Embryonic facial prominence (tissue), 1 donor: ENCODE measurements at regions not wholly inside any gene's neighbourhood (a gene's known extent, or its start where the extent isn't known, plus 50 kb on each side); places are given as distances from the start of the nearest gene placed in this dataset.

Experiments used
- DNase-seq: peaks from one replicate; pipeline ENCODE4 v3.0.0-alpha.2; 2016; ENCODE audit errors: extremely low spot score

DNA sequence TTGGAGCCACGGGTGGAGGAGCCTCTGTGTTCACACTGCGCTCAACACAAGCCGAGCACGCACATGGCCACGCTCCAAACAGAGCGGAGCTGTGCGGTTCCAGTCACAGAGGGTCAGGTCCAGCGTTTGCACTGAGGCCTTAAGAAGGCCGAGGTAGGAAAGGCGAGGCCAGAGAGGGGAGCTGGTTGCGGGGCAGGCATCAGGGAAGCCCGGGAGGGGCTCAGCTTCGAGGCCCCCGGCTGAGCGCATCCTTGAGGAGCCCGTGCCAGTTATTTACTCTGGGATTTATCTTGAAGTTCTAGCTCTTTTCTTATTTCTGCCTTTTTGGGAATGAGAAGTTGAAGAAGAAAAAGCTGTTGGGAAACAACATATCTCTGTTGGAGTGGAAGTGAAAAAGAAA is 140.8 kb downstream of the IRX1 start:
- no peak for DNase-seq

- no peak for DNase-seq
Measured at GRCh38 chr5:3736926-3737325, 141.3 kb downstream of the IRX1 start.

DNA sequence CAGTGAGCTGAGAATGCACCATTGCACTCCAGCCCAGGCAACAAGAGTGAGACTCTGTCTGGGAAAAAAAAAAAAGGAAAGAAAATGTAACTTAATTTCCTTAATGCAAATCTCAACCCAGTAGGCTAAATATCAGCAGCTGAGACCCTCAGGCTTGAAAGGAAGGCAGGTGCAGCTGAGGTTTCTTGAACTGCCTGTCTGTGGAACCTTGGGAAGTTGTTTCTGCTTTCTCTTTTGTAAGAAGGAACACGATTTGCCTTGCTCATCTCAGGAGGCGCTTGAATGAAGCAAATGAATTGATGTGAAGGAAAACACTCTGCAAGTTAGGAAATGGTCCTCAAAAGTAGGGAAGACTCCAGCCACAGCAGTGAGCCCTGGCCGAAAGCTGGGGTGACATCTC is 143.3 kb downstream of the IRX1 start:
- DNase-seq = no peak

- DNase-seq = peak; percentile 12
Measured at GRCh38 chr5:3740546-3741373, 145.1 kb downstream of the IRX1 start.

DNA sequence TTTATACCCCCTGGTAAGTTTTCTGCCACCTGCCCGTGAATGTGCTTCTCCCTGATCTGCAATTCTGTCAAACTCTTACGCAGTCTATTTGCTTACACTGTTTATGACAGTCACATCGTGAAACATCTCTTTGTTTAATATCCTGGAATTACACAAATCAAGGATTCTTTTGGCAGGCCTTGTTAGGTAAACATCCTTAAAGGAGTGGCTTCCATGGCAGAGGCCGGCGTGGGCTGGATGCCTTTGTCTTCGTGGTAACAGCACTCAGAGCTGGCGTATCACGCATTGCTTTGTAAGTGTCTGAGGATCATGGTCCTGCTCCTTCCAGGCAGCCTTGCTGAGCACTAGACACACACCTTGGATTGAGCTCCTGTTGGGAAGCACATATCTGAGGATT is 145.7 kb downstream of the IRX1 start:
- DNase-seq = no peak

DNA sequence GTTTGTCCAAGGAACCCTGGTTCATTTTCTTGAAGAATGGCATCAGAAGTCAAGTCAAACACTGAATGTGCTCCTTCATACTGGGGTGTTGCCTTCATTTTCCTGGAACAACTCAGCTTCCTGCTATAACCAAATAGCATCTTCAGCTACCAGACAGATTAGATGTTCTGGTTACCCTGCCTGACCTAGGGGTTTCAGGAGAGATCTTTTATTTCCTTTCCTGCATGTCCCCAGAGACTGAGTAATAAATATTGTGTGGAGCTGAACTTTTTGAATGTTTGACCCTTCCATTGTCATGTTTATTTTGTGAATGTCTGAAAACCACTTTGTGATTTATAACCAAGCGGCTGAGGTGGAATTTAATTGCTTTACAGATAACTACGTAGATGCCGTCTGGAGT is 147.1 kb downstream of the IRX1 start:
- DNase-seq = no peak

DNA sequence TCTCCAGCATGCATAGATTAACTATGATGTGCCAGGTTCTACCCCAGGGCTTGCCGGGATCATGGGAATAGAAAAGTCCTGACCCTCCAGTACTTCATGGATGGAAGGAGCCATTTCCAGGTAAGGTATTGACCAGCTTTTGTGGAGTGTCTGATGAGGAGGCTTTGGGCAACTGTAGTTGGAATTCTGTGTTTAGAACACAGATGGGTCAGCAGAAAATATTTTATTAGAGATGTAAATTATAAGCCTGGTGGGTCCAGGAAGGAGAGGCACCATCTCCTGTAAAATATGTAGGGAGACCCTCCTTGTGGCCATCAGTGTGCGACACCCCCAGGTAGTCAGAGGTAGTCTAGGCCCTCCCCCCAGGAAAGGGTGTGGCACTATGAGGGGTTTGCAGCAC is 156.2 kb downstream of the IRX1 start:
- no peak for DNase-seq

GRCh38 chr5:3778000-3778550 is 182.4 kb downstream of the IRX1 start:
- no peak for DNase-seq

DNA sequence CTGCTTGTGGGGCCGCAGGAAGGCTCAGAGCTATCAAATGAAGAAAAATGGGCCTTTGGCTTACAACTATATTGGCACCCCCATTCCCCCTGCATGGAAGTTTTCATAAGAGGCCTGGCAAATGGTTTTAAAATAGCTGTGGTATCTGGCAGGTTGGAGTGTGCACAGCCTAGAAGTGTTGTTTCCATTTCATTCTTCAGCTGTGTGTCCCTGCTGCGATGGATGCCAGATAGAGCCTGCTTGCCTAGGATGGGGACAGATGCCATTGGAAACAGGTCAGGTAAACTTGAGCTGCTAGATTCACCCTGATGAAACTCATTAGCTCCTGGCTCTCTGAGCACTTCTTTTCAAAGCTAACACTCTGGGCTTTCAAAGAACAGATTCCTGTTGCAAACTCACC is 183.3 kb downstream of the IRX1 start:
- DNase-seq = no peak

DNA sequence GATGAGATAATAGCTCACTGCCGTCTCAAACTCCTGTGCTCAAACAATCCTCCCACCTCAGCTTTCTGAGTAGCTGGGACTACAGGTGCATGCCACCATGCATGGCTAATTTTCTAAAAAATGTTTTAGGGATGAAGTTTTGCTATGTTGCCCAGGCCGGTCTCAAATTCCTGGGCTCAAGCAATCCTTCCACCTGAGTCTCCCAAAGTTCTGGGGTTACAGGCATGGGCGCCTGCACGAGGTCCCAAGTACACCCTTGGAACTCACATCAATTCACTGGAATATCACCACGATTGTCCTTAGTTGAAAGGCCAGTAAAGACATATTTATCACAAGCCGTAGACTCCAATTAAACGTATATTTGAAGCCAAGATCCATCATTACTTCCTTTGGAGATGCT is 184.6 kb downstream of the IRX1 start:
- no peak for DNase-seq

DNA sequence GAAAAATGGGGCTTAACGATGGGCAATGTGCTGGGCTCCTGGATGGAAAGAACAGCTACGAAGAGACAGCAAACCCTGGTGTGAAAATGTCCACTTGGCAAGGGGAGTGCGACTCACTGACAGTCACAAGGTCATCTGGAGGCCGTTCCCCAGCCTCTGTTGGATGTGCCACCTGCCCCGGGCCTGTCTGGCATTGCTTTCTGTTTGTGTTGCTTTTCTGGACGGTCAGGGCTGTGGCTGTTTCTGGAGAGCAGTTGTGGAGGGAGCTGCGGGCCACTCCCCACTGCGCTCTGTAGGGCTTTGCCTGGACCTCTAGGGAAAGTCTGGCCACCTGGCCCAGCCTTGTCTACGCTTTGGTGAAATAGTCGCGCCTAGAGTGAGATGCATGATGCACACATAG is 185.3 kb downstream of the IRX1 start:
- DNase-seq = no peak

DNA sequence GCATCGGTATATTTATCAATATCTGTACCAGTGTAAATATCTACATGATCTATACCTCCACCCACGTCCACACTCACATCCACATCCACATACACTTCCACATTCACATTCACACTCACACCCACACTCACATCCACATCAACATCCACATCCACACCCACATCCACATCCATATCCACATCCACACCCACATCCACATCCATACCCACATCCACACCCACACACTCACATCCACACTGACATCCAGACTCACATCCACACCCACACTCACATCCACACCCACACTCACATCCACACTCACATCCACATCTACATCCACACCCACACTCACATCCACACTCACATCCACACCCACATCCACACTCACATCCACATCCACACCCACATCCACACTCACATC is 189.2 kb downstream of the IRX1 start:
- no peak for DNase-seq

DNA sequence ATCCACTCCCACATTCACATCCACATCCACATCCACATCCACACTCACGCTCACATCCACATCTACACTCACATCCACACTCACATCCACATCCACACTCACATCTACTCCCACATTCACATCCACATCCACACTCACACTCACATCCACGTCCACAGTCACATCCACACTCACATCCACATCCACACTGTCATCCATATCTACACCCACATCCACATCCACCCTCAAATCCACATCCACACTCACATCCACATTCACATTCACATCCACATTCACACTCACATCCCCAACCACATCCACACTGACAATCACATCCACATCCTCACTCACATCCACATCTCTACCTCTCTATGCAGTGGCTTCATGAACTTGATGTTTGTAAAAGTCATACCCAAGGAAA is 190.5 kb downstream of the IRX1 start:
- DNase-seq = no peak

GRCh38 chr5:3786891-3787430 is 191.3 kb downstream of the IRX1 start:
- DNase-seq = no peak

DNA sequence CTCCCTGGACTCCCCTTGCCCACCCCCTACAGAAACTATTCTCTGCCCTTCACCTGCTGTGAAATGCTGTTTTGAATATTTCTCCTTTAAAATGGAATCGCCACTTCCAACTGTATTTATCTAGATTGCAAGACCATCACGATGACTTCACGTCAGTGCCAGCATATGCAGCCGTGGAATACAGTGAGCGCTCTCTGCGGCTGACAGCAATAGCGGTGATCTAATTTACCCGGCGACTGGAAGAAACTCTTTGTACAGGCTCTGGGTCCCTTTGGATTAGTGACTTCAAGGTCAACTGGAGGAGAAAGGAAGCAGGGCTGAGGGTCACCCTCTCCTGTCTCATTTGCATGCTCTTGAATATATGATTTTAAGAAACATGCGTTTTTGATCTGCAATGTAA is 192.0 kb downstream of the IRX1 start:
- no peak for DNase-seq

DNA sequence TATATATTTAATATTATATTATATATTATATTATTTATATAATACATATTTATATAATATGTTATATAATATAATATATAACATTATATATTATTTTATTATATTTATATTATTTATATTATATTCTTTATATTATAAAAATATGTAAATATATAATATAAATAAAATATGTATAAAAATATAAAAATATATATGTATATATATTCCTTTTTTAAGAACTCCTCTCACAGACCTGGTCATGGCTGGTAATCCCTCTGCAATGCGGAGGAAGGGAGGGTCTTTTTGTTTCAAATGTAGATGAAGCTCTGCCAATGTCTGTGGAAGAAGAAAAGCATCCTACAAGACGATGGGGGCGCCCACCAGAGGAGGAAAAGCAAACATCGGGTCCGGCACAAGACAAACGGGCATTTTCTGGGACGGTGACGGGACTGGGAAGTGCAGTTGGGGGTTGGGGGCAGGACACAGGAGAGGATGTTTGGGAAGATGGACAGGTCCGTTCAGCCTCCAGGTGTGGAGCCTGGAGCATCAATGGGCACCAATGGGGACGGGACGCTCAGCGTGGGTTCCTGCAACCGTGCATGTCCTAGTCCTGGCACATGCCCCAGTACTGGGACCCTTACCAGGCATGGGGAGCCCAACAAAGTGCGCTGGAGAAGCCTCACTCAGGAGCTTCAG is 194.0 kb downstream of the IRX1 start:
- no peak for DNase-seq

DNA sequence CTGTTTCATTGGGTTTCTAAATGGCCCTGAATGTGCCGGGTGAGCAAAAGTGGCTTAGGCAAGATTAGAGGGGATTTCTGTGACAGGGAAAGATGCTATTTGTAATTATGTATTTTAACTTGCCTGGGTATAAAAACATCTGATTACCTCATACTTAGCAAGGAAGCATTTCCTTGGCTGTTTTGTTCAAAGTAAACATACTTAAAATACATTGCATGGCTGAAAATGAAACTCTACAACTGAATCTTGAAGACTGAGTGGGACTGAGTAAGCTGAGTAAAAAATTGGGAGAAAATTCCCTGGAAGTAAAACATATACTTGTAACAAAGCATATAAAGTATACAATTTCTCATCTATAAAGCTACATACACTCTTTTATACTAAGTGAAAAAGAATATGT is 197.5 kb downstream of the IRX1 start:
- no peak for DNase-seq

DNA sequence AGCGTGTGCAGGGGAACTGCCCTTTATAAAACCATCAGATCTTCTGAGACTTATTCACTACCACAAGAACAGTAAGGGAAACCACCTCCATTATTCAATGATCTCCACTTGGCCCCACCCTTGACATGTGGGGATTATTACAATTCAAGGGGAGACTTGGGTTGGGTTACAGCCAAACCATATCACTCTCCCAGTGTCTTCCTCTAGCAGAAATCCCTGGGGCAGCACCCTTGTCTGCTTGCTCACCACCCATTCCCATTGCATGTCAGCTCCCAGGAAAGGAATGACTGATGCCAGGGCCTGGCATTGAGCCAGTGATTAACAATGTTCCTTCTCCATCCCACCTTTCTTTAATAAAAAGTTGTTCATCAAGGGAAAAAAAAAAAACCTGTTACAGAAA is 199.0 kb downstream of the IRX1 start:
- no peak for DNase-seq

GRCh38 chr5:3796736-3797135 is 201.1 kb downstream of the IRX1 start:
- DNase-seq = no peak

GRCh38 chr5:3801967-3802366 is 206.3 kb downstream of the IRX1 start:
- no peak for DNase-seq

- DNase-seq = no peak
Measured at GRCh38 chr5:3809455-3809854, 213.8 kb downstream of the IRX1 start.

DNA sequence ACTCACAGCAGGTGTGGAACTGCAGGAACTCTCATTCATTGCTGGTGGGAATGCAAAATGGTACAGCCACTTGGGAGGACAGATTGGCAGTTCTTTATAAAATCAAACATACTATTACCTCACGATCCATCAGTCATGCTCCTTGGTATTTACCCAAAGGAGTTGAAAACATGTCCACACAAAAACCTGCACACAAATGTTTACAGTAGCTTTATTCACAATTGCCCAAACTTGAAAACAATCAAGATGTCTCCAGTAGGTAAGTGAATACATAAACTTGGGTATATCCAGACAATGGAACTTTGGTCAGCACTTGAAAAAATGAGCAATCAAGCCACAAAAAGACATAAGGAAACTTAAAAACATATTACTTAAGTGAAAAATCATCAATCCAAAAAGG is 215.5 kb downstream of the IRX1 start:
- DNase-seq = no peak

DNA sequence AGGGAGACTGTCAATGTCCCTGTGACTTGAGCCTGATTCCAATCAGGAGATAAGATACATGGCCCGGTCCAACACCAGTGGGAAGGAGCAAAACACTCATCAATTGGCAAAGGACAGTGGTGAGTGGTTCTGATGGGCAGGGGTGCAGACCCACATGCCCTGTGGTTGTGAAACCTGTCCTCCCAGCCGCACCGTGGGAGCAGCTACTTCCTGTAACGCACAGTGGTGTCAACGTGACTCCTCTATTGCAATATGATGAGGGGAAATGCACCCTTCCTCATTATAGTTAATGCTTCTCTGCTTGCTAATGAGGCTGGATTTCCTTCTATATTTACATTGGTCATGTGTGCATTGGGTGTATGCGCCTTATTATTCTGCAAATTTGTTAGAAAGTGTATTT is 223.0 kb downstream of the IRX1 start:
- DNase-seq = no peak
